GM12878 (cell line): ENCODE measurements at regions not wholly inside any gene's neighbourhood (a gene's known extent, or its start where the extent isn't known, plus 50 kb on each side); places are given as distances from the start of the nearest gene placed in this dataset.

Source experiments
- ATAC-seq: fragments of 200-7000 bp; cut with Tn5 transposase; 3 replicates; pipeline ENCODE4 v1.9.1; 2020; ENCODE audit warnings: mild to moderate bottlenecking, moderate library complexity
- BruUV-seq: library from RNA; stranded (reverse); fragments of 400-500 nt; replicated peaks from 2 replicates; lab custom pipeline; 2021; lab: Mats Ljungman, UMichigan
- CTCF ChIA-PET: fragments of 300-600 bp; sonication (Branson Sonifier 250); formaldehyde crosslinking; extraction: SDS; loops from one replicate; lab custom pipeline; 2021; ENCODE audit warnings: inconsistent platforms; lab: Yijun Ruan, JAX
- POLR2A ChIA-PET: fragments of 350-600 bp; formaldehyde crosslinking; extraction: SDS; loops from one replicate; lab custom pipeline; 2021; ENCODE audit warnings: inconsistent platforms; lab: Charles Lee
- RAD21 ChIA-PET: fragments of 300-600 bp; sonication (Branson Sonifier 250); formaldehyde crosslinking; loops from one replicate; lab custom pipeline; 2023; ENCODE audit warnings: antibody characterized with exemption; ENCODE audit not compliant: unreplicated experiment; lab: Charles Lee
- SMC1A ChIA-PET: fragments of 300-600 bp; sonication (Branson Sonifier 250); formaldehyde crosslinking; loops from one replicate; lab custom pipeline; 2023; ENCODE audit not compliant: unreplicated experiment, uncharacterized antibody; lab: Charles Lee
- DNase-seq: peaks from one replicate; pipeline ENCODE4 v3.0.0-alpha.2; 2011; ENCODE audit warnings: low read depth, low spot score
- FAIRE-seq: peaks from 3 replicates; lab custom pipeline; 2011; peaks lifted over from hg19 to GRCh38; lab: Jason Lieb, UNC
- H2AFZ ChIP-seq: 2 replicates; pipeline ENCODE4 v1.6.0; 2011; ENCODE audit warnings: low read depth, low read length, control low read depth; ENCODE audit not compliant: control insufficient read depth
- H3K27ac ChIP-seq: 2 replicates; pipeline ENCODE4 v1.5.1; 2011; ENCODE audit warnings: control low read depth; ENCODE audit not compliant: control insufficient read depth, insufficient read depth
- H3K27me3 ChIP-seq, 2 experiments: replicated peaks in 1 of 2; 2 replicates each; pipeline versions ENCODE4 v1.6.0 to v1.6.1; 2011; ENCODE audit warnings: low read length in 1 of 2; ENCODE audit not compliant: control insufficient read depth in 2 of 2, insufficient read depth in 2 of 2
- H3K36me3 ChIP-seq, 2 experiments: 2 replicates each; pipeline ENCODE4 v1.5.1; 2011; ENCODE audit warnings: low read length in 1 of 2; ENCODE audit not compliant: control insufficient read depth in 2 of 2, insufficient read depth in 2 of 2
- H3K4me1 ChIP-seq: 2 replicates; pipeline ENCODE4 v1.6.1; 2011; ENCODE audit warnings: mild to moderate bottlenecking, low read length, moderate library complexity, mixed read lengths; ENCODE audit not compliant: control insufficient read depth, insufficient read depth
- H3K4me2 ChIP-seq: 2 replicates; pipeline ENCODE4 v1.6.0; 2011; ENCODE audit warnings: control low read depth; ENCODE audit not compliant: control insufficient read depth, insufficient read depth
- H3K4me3 ChIP-seq: fragments of 200-600 bp; sonication (generic); 2 replicates; pipeline ENCODE4 v1.5.1; 2016
- H3K79me2 ChIP-seq: 2 replicates; pipeline ENCODE4 v1.6.0; 2011; ENCODE audit warnings: low read length; ENCODE audit not compliant: control insufficient read depth, insufficient read depth
- H3K9ac ChIP-seq: 2 replicates; pipeline ENCODE4 v1.8.0; 2011; ENCODE audit warnings: low read length, control low read depth, mixed read lengths; ENCODE audit not compliant: control insufficient read depth, insufficient read depth
- H3K9me3 ChIP-seq: replicated peaks from 3 replicates; pipeline ENCODE4 v1.5.1; 2011; ENCODE audit warnings: mild to moderate bottlenecking, low read length; ENCODE audit not compliant: control insufficient read depth, insufficient read depth
- H4K20me1 ChIP-seq: 2 replicates; pipeline ENCODE4 v1.6.0; 2011; ENCODE audit not compliant: control insufficient read depth, insufficient read depth
- ASH2L ChIP-seq: fragments of 300-600, 200-600 bp; sonication (generic); IDR thresholded peaks from 2 replicates; pipeline ENCODE4 v1.6.1; 2017; ENCODE audit warnings: low read depth, mild to moderate bottlenecking, borderline replicate concordance
- HDGF ChIP-seq: fragments of 450-650 bp; IDR thresholded peaks from 2 replicates; pipeline ENCODE4 v1.6.1; 2016; ENCODE audit warnings: antibody characterized with exemption
- LARP7 ChIP-seq: fragments of 450-650 bp; IDR thresholded peaks from 2 replicates; pipeline ENCODE4 v1.6.1; 2017; ENCODE audit warnings: mild to moderate bottlenecking
- MEF2B ChIP-seq: fragments of 450-650 bp; IDR thresholded peaks from 2 replicates; pipeline ENCODE4 v1.6.1; 2018; ENCODE audit warnings: mild to moderate bottlenecking, moderate library complexity; ENCODE audit not compliant: partially characterized antibody, poor library complexity, severe bottlenecking
- POLR2AphosphoS5 ChIP-seq: IDR thresholded peaks from 2 replicates; pipeline ENCODE4 v1.6.1; 2011; ENCODE audit warnings: mild to moderate bottlenecking, low read length, inconsistent platforms
- RAD21 ChIP-seq: IDR thresholded peaks from 2 replicates; pipeline ENCODE4 v1.6.1; 2011; ENCODE audit warnings: mild to moderate bottlenecking, low read depth, low read length, moderate library complexity; ENCODE audit not compliant: insufficient read depth
- TCF7 ChIP-seq: IDR thresholded peaks from 2 replicates; pipeline ENCODE4 v1.6.1; 2014; ENCODE audit warnings: antibody characterized with exemption, borderline replicate concordance
- ZBTB4 ChIP-seq: fragments of 450-650 bp; formaldehyde crosslinking; IDR thresholded peaks from 2 replicates; pipeline ENCODE4 v1.4.0; 2022; ENCODE audit warnings: mild to moderate bottlenecking, moderate library complexity
- ZNF592 ChIP-seq: fragments of 450-650 bp; IDR thresholded peaks from 2 replicates; pipeline ENCODE4 v1.6.1; 2017; ENCODE audit warnings: mild to moderate bottlenecking, moderate library complexity
- WGBS: methylation state at CpG from one replicate; pipeline ENCODE4 v1.1.6; 2016; ENCODE audit warnings: low lambda C conversion rate; ENCODE audit not compliant: insufficient replicate concordance, insufficient coverage; ENCODE audit errors: missing lambda C conversion rate; 5-methylcytosine and 5-hydroxymethylcytosine counted together
- in situ Hi-C: fragments of 300-500 bp; cut with MboI; formaldehyde crosslinking; loops from 9 replicates; pipeline ENCODE4 v1.14.3; 2018; ENCODE audit warnings: mixed read lengths
- intact Hi-C: fragments of 100-400 bp; cut with micrococcal nuclease; formaldehyde crosslinking; loops from one replicate; pipeline ENCODE4 v1.14.2; 2022; ENCODE audit not compliant: unreplicated experiment
- TF ChIP-seq, protein P1 (sequence below): IDR thresholded peaks from 2 replicates; pipeline ENCODE4 v1.6.1; 2012; ENCODE audit warnings: low read depth, low read length, improper control_type of control experiment
- TF ChIP-seq, protein P2 (sequence below): fragments of 150-350 bp; IDR thresholded peaks from 2 replicates; pipeline ENCODE4 v1.6.1; 2014; ENCODE audit warnings: mild to moderate bottlenecking, low read depth, low read length
- TF ChIP-seq, protein P3 (sequence below): fragments of 450-650 bp; IDR thresholded peaks from 2 replicates; pipeline ENCODE4 v1.6.1; 2018; ENCODE audit warnings: borderline replicate concordance, mild to moderate bottlenecking; ENCODE audit not compliant: partially characterized antibody

DNA sequence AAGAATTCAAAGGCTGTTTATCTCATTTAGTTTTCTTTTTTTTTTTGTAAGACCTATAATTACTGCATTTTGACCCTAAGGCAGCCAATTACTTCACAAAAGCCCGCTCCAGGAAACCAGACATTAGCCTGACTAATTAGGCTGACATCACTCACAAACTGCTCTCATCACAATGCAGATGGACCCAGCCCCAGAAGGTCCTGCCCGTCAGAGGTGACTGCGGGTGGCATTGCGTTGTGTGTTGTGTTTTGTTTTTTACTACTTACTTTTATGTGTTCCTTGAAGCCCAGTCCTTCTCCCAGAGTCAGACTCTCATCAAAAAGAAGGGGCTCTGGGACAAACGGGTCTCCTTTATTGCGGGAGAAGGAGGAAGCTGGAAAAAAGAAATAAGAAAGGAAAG, 172.2 kb downstream of the HSD17B3 start:
- FAIRE-seq (no peak), DNase-seq (no peak), ATAC-seq (no peak)
- Histone ChIP-seq H3K27ac (no peak overlapping the region), H3K27me3 (no peaks in the 10 kb centered on the region), H3K9me3 (no peaks in the 10 kb centered on the region), H3K4me3 (no peak overlapping the region), H3K36me3 (no peaks in the 10 kb centered on the region), H3K4me1 (no peaks in the 10 kb centered on the region), H3K9ac (no peak overlapping the region), H3K79me2 (no peaks in the 10 kb centered on the region), H2AFZ (no peak overlapping the region), H3K4me2 (no peak overlapping the region), H4K20me1 (no peaks in the 10 kb centered on the region)
- in situ Hi-C loops = no loop called here
- WGBS = 49% methylated on average over 6 of the region's 6 CpGs
- intact Hi-C loops = no loop called here
- ChIA-PET SMC1A (interaction anchor here (0.9 kb wide), 1 partner anchor 21 kb away, joined by 3 read pairs; no protein-coding TSS in a partner anchor), CTCF (no interaction called here), POLR2A (no interaction called here), RAD21 (no interaction called here)
- no TSS peak for BruUV-seq
- no peak for TF ChIP-seq ZNF592
- TF ChIP-seq LARP7 = no peak
- TF ChIP-seq ZBTB4 = no peak
- no peak for TF ChIP-seq HDGF
- no peak for TF ChIP-seq RAD21
- TF ChIP-seq, protein P1, sequence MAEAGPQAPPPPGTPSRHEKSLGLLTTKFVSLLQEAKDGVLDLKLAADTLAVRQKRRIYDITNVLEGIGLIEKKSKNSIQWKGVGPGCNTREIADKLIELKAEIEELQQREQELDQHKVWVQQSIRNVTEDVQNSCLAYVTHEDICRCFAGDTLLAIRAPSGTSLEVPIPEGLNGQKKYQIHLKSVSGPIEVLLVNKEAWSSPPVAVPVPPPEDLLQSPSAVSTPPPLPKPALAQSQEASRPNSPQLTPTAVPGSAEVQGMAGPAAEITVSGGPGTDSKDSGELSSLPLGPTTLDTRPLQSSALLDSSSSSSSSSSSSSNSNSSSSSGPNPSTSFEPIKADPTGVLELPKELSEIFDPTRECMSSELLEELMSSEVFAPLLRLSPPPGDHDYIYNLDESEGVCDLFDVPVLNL = no peak
- TF ChIP-seq, protein P2, sequence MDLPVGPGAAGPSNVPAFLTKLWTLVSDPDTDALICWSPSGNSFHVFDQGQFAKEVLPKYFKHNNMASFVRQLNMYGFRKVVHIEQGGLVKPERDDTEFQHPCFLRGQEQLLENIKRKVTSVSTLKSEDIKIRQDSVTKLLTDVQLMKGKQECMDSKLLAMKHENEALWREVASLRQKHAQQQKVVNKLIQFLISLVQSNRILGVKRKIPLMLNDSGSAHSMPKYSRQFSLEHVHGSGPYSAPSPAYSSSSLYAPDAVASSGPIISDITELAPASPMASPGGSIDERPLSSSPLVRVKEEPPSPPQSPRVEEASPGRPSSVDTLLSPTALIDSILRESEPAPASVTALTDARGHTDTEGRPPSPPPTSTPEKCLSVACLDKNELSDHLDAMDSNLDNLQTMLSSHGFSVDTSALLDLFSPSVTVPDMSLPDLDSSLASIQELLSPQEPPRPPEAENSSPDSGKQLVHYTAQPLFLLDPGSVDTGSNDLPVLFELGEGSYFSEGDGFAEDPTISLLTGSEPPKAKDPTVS = no peak
- no peak for TF ChIP-seq ASH2L
- TF ChIP-seq MEF2B = no peak
- no peak for TF ChIP-seq POLR2AphosphoS5
- TF ChIP-seq, protein P3, sequence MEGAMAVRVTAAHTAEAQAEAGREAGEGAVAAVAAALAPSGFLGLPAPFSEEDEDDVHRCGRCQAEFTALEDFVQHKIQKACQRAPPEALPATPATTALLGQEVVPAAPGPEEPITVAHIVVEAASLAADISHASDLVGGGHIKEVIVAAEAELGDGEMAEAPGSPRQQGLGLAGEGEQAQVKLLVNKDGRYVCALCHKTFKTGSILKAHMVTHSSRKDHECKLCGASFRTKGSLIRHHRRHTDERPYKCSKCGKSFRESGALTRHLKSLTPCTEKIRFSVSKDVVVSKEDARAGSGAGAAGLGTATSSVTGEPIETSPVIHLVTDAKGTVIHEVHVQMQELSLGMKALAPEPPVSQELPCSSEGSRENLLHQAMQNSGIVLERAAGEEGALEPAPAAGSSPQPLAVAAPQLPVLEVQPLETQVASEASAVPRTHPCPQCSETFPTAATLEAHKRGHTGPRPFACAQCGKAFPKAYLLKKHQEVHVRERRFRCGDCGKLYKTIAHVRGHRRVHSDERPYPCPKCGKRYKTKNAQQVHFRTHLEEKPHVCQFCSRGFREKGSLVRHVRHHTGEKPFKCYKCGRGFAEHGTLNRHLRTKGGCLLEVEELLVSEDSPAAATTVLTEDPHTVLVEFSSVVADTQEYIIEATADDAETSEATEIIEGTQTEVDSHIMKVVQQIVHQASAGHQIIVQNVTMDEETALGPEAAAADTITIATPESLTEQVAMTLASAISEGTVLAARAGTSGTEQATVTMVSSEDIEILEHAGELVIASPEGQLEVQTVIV = no peak
- no peak for TF ChIP-seq TCF7
